Ammon's horn (tissue), 1 donor: ENCODE measurements at regions not wholly inside any gene's neighbourhood (a gene's known extent, or its start where the extent isn't known, plus 50 kb on each side); places are given as distances from the start of the nearest gene placed in this dataset.
"Not testable (repeated sequence)": the region's sequence is repeated elsewhere in the genome, so short reads cannot be mapped to it uniquely, and the experiment has no call there.

ENCODE experiments used
- DNase-seq: peaks from one replicate; pipeline ENCODE4 v3.0.0-alpha.2; 2016; ENCODE audit warnings: low spot score

GRCh38 chr6:167735084-167735950 is 91.4 kb upstream of the AFDN start:
- no peak for DNase-seq

- DNase-seq = no peak
These were observed 90.8 kb upstream of the AFDN start for GRCh38 chr6:167735951-167736288.

GRCh38 chr6:167736486-167737204 is 90.1 kb upstream of the AFDN start:
- DNase-seq = no peak

- no peak for DNase-seq
These were observed 89.4 kb upstream of the AFDN start for GRCh38 chr6:167737205-167737830.

GRCh38 chr6:167738386-167738785 is 88.3 kb upstream of the AFDN start:
- no peak for DNase-seq

GRCh38 chr6:167739721-167740475 is 86.8 kb upstream of the AFDN start:
- no peak for DNase-seq

- peak; percentile 35 for DNase-seq
These were observed 83.9 kb upstream of the AFDN start for GRCh38 chr6:167742719-167743303.

- no peak for DNase-seq
These were observed 81.7 kb upstream of the AFDN start for GRCh38 chr6:167744681-167745669.

GRCh38 chr6:167745670-167746389 is 80.9 kb upstream of the AFDN start:
- no peak for DNase-seq

GRCh38 chr6:167746390-167746907 is 80.3 kb upstream of the AFDN start:
- DNase-seq = no peak

- DNase-seq = no peak
These were observed 79.7 kb upstream of the AFDN start for GRCh38 chr6:167746975-167747374.

- DNase-seq = no peak
These were observed 79.1 kb upstream of the AFDN start for GRCh38 chr6:167747645-167748044.

GRCh38 chr6:167748046-167748445 is 78.7 kb upstream of the AFDN start:
- DNase-seq = no peak

- no peak for DNase-seq
These were observed 78.0 kb upstream of the AFDN start for GRCh38 chr6:167748458-167749379.

- peak; percentile 50 for DNase-seq
These were observed 75.8 kb upstream of the AFDN start for GRCh38 chr6:167750956-167751358.

- DNase-seq = no peak
These were observed 75.1 kb upstream of the AFDN start for GRCh38 chr6:167751579-167752115.

- not testable (repeated sequence) for DNase-seq
These were observed 73.4 kb upstream of the AFDN start for GRCh38 chr6:167753281-167753680.

GRCh38 chr6:167754691-167755090 is 72.0 kb upstream of the AFDN start:
- DNase-seq = no peak
